Stimulated activated CD4-positive, alpha-beta T cell treated with anti-CD3 and anti-CD28 coated beads, Interleukin-4, amount 100 ng/mL, for 48 hours (primary cell): ENCODE measurements at regions not wholly inside any gene's neighbourhood (a gene's known extent, or its start where the extent isn't known, plus 50 kb on each side); places are given as distances from the start of the nearest gene placed in this dataset.

Source experiments
- DNase-seq, 2 donors: peaks; one replicate each; pipeline ENCODE4 v3.0.0-alpha.2; 2020; ENCODE audit warnings: low read depth in 2 of 2

DNA sequence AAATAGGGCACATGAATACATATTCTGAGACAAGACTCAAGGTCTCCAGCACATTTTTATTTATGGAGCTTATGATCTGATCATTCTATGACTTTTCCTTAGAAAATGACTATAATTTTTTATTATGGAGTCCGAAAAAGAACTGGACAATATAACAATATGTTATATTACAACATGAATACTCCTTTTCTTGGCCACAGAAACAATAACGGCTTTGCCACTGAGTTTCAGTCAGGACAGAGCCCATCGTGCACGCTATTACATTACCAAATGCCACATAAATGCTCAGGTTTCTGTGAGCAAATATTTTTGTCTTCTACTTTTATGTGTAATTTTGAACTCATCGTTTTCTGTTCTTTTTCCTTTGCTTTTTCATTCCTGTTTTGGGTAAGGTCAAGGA, 509.2 kb upstream of the ZEB2 start:
- no peak for DNase-seq

DNA sequence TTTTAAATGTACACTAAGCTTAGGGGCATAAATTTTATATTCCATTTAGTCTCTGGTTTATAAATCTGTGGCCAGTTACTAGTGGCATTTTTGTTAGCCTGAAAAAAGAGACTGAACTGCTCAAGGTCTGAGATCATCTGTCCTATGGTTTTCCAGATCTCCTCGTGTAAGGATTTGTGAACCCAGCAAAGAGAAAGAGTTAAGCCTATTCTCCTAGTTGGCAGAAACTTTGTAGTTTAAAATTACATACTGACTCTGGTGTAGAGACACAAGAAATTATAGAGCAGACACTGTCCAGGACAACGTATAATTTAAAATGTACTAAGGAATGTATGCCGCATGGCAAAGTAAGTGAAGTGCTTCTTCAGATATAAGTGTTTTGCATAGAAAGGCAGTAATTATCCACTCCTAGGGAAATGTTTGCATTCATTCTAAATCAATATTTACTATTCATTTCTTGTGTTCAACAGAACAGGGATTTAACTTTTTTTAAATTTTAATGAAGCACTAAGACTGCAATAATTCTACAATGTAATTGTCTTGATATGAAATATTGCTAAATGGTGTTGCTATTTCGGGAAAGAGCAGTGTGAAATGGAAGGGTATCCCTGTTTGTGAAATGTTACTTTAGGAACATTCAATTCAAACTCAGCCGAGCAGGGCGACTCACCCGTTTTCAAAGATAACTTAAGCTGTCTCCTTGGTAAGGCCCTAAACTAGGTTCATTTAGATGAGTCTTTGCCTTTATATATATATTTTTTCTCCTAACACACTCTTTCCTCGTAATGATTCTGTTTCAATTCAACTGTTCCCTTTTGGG, 508.4 kb upstream of the ZEB2 start:
- DNase-seq, result no peak

DNA sequence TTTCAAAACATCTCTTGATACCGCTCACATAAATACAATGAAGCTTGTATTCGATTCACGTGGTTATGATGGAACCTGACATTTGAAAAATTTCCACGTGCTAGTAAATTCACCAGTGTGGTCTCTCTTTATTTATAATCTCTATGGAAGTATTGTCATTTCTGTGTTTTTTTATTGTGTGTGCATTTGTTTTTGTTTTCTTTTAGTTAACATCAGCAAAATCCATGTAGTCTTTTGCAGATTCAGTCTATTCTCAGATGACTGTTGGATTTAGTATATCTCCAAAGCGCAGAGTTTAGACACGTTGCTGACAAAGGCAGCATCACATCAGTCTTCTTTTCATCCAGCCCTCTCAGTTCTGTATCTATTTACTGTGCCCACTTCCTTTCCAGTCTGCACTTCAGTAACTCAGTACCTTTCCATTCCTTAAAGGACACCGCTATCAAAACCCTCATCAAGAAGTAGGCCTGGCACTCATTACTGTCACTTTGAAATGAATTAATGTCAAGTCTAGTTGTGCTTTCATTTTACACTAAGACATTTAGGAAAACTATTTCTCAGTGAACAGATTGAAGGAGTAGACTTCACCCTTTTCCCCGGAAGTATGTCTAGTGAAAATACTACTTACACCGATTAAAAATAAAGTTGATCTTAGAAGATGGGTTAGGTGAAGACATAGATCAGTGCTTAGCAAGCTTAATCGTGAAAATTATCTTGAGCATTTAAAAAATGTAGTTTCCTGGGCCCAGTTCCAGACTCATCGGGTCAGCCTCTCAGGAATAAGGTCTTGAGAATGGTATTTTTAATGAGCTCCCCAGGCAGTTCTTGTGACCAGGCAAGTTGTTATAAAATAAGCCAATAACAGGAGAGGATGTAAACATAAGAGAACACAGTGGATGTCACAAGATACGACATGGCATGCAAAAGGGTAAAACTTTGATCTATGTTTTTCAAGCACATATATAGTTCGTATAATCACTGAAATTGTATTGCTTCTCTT, 506.8 kb upstream of the ZEB2 start:
- DNase-seq, result no peak

DNA sequence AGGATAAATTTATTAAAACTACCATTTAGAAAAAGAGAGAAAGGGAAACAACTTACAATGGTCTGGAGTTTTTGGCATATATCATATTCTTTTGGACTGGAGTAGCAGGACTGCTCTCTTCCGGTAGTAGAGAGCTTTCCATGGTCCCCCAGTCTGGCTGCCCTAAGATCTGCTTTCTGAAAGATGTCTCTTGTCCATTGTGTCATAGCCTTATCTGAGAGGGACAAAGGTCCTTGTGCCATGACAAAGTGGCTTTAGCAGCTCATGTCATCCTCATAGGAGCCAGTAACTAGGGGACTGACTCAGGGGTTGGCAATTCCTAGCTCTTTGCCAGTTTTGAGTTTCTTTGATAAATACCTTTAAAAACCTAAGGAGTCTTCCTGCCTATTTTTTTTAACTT, 505.5 kb upstream of the ZEB2 start:
- DNase-seq, result no peak

DNA sequence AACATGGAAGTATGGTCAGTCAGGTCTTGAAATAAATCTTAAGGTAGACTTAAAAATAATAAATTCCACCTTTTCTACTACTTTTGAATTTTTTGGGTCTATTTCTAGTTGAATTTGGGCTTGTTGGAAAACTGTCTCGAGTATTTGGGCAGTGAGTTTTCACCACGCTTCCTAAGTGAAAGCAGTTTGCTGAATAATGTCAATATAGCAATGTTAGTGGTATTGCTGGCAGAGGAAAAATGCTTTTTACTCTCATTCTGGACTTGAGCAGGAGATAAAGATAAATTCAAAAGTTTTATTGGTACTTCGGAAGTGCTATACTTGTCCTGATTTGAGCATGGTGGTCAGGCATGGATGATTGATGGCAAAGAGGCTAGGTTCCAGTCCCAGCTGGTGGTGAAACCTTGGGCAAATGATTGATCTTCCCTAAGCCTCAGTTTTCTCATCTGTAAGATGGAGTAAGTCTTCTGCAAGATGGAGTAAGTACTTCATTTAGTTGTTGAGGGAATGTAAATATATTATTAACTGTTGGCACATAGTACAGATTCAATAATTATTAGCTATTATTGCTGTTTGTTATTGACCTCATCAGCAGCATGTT, 503.5 kb upstream of the ZEB2 start:
- DNase-seq, result no peak

DNA sequence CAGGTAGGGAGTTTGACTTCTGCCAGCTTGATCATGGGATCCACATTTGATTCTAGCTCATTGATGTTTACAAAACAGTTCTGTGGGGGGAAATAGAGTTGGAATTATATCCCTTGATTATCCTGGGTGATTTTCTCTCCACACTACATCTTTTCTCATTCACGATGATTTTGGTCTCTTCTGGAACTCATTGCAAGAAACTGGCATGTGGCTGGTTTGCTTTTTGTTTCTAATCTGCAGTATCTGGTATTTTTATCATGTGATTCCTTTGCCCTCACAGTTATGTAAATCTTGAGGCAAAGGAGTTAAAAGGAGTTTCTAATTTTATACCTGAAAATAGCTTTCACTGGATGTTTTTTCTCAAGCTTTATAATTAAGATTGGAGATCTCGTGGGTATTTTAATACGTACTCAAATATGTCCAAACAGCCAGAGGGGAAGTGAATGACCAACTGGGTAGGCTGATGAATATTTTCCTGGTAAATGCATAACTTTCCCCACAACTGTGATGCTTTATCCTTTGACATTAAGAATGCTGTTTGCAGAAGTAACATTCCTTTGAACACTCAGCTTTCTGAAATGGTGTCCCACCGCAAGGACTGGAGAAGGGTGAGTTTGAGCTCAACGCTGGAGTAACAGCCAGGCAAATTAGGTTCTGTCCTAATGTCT, 502.9 kb upstream of the ZEB2 start:
- DNase-seq, result no peak

DNA sequence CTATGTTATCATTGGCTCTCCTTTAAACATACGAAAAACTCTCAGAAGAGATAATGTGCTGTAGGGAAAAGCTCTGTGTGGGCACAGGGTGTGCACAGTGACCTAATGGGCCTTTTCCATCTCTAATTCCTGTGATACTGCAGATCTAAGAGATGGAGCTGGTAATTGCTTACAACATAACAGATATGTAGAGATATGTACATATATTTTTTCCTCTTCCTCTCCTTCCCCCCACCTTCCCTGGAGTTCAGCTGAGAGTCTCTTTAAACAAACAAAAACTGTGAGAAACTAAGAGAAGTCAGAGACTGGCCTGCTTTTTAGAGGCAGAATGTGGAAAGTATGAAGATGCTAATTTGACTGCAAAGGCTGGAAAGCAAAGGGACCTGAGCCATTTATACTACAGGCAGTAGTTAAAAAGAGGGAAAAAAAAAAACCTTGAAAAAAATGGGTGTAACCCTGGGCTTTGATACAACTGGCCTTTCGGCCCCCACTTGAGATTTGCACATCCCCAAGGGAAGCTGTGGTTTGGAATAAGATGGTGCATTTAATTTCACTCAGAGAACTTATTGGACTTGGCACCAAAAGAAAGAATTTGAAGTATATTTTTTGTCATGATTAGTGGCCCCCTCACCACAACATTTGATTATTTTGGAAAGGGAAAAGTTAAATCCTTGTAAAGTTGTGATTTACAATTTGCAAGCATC, 502.2 kb upstream of the ZEB2 start:
- DNase-seq, result no peak

DNA sequence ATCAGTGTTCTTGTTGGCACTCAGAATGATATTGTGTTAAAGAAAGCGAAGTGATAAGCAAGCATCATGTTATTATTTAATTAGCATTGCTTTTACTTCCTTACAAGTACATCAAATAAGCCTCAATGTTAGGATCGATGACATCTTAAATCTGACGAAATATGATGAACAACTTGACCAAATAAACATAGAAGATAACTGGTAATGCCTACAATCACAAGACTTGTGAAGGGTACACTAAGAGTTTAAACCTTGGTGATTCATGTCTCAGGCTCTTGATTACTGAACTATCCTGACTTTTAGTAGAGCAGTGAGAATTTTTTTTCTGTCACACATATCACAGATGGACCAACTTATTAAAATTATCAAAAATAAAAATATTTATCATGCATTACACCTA, 500.8 kb upstream of the ZEB2 start:
- no peak for DNase-seq

DNA sequence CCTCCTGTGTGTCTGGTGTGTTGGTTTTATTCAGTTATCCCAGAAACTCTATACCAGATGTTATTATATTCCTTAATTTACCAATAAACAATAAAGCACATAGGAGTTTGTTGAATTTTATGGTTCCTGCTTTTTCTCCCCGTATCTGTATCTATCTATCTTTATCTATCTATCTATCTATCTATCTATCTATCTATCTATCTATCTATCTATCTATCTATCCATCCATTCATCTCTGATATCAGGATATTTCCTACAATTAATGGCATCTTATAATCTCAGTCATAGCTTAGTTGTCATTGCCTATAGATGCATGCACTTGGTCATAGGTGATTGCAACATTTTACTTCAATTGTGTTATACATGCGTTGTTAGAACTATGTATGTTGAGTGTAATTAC, 500.2 kb upstream of the ZEB2 start:
- no peak for DNase-seq

DNA sequence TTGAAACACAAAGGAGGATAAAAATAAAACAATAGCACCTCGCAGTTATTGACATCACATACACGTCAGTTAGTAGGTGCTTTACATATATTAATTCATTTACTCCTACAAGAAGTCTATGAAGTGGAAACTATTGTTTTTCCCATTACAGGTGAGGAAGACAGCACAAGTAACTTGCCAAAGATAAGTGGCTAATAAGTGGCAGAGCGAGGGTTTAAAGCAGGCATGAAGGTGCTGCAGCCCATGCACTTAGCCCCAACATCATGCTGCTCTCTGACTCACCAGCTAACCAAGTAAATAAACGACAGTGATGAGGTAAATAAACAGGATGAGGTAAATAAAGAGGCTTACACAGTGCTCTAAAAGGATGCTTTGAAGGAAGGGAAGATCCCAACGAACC, 498.6 kb upstream of the ZEB2 start:
- no peak for DNase-seq

DNA sequence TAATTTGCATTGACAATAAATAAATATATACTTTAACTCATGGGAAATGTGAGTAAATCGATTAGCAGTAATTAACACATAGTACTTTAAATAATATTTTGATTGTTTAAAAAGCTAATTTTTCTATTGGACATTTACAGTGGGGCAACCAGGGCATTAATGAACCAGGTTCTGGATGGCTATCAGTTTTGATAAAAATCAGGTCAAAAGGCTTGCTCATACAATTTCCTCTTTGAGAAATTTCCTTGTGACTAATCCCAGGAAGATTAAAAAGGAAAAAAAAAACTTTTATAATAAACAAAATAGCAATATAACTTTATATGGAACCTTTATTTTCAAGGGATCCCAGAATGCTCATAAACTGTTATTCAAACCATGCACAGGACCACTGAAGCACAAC, 497.2 kb upstream of the ZEB2 start:
- no peak for DNase-seq

DNA sequence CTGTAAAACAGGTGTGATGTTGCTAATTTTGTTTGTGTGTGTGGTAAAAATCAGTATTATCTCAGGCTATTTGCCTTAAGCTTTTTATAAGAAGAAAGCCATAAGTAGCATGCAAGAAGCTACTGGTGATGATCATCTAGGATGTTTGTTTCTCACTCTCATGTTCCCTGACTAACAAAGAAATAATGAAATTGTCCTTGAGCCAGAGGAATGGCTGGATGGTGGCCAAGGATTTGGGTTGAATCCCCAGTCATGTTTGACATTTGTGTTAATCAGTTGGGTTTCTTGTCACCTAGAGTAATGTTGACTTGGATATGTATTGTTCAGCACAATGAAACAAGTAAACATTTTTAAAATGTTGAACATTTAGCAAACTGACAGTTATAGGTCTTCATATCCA, 496.8 kb upstream of the ZEB2 start:
- DNase-seq, result no peak

DNA sequence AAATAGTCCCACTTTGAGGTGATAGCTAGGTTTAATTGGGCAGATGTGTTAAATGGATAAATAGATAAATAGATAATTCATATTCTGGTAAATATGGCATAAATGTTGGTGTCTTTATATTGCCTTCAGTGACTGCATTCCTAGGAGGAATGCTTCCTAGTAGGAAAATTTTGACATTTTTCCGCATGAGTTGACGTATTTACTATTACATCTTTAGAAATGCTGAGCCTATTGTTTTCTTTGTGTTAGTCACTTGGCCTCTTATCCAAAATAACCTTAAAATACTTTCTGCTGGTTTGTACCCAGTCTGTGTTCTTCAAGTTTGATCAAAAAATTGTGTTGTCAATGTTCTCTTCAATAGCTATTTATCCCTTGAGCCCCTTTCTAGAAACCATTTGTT, 495.6 kb upstream of the ZEB2 start:
- no peak for DNase-seq

DNA sequence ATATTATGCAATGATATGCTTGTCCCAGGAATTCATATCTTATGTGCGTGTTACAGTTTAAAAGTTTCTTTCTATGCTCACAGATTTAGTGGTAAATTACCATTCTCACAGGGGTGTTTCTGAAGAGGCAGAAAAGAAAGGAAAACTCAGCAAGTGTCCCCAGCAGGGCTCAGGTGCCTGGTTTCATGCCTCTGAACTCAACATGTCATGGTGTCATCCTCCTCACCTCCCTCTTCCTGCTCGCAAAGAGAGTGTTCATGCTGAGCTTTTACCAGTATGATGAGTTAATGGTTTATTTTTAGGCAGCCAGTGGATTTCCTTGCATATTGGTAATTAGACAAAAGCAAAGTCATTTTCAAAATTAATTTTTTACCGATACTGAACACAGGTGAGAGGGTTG, 492.9 kb upstream of the ZEB2 start:
- no peak for DNase-seq

DNA sequence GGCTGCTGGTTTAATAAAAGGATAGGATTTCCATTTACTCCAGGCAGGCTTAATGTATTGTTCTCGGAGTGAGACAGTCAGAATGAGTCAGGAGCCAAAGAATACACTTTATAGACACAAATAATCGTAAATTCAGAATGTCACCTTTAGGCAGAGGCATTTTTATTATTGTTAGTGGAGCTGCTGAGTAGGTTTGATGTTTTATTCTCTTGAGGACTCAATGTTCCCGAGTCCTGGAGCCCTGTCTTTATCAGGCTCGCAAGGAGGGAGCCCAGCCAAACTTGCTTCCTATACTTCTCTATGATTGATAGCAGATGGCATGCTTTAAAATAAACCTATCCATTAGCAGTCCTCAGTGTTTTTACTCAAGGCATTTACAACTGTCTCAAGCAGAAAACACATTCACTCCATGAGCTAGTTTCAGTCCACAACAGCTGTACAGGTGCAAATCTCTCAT, 492.3 kb upstream of the ZEB2 start:
- no peak for DNase-seq

DNA sequence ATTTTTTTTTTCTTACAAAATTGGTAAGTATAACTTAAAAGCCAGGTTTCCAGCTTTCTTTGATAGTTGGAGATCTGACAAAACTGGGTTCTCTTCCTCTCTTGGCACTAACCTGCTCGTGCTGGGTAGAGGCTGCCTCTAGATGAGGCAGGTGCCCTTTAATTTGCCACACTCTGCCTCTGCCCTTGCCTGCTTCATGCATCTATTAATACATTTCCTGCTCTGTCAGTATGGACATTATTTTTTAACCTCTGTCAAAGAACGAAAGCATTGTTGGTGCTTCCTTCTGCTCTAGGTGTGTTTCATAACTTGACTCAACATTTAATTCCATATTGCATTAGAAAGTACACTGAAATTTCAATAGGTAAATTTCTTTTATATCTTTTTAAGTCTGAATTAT, 490.7 kb upstream of the ZEB2 start:
- no peak for DNase-seq

DNA sequence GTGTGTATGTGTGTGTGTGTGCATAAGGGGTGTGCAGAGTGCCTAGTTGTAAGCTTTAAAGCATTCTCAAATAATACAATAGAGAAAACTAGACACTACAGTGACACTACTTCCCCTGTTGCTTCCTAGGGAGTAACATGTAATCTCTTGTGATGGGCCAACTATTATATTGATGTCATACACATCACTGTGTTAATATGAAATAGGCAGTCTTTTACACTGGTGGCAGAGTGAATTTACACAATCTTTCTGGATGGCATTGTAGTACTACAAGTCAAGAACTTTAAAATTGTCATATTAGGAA, 488.0 kb upstream of the ZEB2 start:
- no peak for DNase-seq

DNA sequence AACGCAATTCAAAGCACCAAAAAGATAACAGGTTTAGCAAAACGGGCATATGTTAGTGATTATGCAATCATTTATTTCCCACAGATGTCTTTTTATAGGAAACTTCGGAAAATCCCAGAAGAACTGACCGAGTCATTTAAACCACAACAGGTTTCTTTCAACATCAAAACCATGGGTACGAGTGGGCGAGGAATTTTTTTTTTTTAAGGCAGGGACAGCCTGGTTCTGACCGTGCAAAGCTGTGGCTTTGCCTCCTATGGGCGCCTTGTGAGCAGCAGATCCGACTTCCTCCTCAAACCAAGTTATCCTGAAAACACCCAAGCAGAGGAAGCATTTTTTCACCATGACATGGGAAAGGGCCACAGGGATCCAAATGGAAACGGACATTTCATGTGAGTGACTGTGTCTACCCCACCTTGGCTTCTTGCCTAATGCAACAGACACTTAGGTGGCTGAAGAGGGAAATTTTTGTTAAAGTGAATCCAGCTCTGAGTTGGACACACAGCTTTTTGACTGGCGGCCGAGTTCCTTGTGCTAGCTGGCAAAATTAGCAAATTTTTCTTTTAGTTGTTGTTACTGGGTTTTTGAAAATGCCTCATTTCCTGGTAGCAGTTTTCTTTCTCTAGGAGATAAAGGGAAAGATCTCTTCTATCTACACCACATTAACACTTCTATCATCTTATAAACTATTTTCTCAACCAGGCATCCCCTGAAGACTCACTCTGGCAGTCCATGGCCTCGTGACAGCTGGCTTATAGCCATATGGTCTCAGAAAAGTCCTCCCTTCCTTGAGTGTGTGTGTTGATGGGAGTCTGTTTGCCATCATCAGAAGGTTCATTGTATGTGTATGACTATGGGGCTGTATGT, 487.4 kb upstream of the ZEB2 start:
- no peak for DNase-seq

DNA sequence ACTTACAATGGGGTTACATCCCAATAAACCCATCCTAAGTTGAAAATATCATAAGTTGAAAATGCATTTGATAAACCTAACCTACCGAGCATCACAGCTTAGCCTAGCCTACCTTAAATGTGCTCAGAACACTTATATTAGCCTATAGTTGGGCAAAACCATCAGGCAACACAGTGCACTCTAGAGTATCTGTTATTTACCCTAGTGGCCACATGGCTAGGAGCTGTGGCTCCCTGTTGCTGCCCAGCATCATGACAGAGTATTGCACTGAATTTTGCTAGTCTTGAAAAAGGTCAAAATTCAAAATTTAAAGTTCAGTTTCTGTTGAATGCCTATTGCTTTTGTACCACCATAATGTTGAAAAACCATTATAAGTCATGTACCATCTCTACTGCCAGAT, 482.7 kb upstream of the ZEB2 start:
- DNase-seq, result no peak

DNA sequence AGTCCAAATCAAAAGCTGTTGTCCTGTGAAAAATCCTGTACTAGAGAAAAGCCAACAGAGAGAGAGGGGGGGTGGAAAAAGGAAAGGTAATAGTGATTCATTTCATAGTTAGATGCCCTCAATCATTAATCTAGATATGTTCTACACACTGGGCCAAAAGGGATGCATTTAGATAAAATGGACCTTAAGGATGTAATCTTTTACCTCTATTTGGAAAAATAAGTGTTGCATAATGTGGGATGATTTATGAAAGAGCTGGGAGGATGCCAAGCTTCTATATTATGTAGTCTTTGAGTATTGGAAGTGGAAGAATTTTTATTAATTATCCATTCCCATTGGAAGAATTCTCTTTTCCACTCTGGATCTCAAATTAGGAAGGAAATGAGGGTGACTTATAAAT, 480.5 kb upstream of the ZEB2 start:
- no peak for DNase-seq

DNA sequence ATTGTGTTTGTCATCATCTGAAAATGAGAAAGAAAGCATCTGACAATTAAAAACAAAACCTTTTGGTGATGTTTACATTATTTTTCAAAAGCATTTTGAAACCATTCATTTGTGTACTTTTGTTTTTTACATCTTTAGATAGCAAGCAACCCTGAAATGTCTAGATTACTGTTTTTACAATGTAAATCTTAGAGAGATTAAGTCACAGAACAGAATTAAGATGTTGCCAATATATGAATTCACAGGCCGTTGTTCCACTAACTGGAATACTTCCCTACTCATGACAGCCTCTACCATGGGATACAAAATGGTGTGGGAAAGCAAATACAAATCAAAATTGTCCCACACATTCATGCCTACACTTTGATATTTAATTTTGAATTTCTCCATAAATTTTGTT, 480.0 kb upstream of the ZEB2 start:
- no peak for DNase-seq
